Progenitor cell of endocrine pancreas (in vitro differentiated cells): ENCODE measurements at regions not wholly inside any gene's neighbourhood (a gene's known extent, or its start where the extent isn't known, plus 50 kb on each side); places are given as distances from the start of the nearest gene placed in this dataset.

Source experiments
- DNase-seq: peaks from one replicate; pipeline ENCODE4 v3.0.0; 2021; ENCODE audit warnings: low spot score; ENCODE audit not compliant: unreplicated experiment
- H3K27ac Mint-ChIP-seq: 2 replicates; pipeline ENCODE4 v1.8.0; 2021; ENCODE audit warnings: mild to moderate bottlenecking, moderate library complexity, mixed read lengths
- H3K27me3 Mint-ChIP-seq: 2 replicates; pipeline ENCODE4 v1.8.0; 2021; ENCODE audit warnings: mixed read lengths
- H3K36me3 Mint-ChIP-seq: 2 replicates; pipeline ENCODE4 v1.8.0; 2022; ENCODE audit warnings: mixed read lengths; ENCODE audit not compliant: insufficient read depth
- H3K4me1 Mint-ChIP-seq: 2 replicates; pipeline ENCODE4 v1.8.0; 2021; ENCODE audit warnings: low read depth, mixed read lengths
- H3K4me3 Mint-ChIP-seq: 2 replicates; pipeline ENCODE4 v1.8.0; 2021; ENCODE audit warnings: low read depth, mild to moderate bottlenecking, moderate library complexity, mixed read lengths
- H3K9me3 Mint-ChIP-seq: 2 replicates; pipeline ENCODE4 v1.8.0; 2021; ENCODE audit warnings: low read depth, mixed read lengths
- TF ChIP-seq, protein P1 (sequence below): fragments of 200-600 bp; sonication (generic); IDR thresholded peaks from one replicate; pipeline ENCODE4 v1.5.0; 2021; ENCODE audit warnings: antibody characterized with exemption, mild to moderate bottlenecking; ENCODE audit not compliant: unreplicated experiment

DNA sequence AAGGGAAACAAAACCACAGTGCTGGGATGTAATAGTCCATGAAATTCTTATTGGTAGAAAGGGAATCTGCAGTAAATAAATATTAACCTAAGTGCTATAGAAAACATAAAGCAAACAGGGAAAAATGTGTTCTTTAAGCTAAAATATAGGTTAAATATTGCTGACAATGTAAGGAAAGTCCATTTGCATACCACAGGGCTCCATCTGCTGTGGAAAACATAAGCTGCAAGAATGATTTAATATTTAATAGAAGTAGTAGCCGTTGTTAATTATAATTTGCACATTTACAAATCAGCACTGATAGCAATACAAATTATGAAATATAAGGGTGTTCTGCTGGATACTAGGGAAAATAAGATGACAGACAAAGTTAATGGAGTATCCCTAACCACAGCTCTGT, 444.9 kb upstream of the PKN2 start:
- Mint-ChIP-seq H3K4me1 (no peaks in the 10 kb centered on the region), H3K36me3 (peaks cover 2% of the 10 kb centered on the region), H3K27ac (no peak overlapping the region), H3K4me3 (no peak overlapping the region), H3K9me3 (peaks cover 18% of the 10 kb centered on the region), H3K27me3 (no peaks in the 10 kb centered on the region)
- TF ChIP-seq, protein P1, sequence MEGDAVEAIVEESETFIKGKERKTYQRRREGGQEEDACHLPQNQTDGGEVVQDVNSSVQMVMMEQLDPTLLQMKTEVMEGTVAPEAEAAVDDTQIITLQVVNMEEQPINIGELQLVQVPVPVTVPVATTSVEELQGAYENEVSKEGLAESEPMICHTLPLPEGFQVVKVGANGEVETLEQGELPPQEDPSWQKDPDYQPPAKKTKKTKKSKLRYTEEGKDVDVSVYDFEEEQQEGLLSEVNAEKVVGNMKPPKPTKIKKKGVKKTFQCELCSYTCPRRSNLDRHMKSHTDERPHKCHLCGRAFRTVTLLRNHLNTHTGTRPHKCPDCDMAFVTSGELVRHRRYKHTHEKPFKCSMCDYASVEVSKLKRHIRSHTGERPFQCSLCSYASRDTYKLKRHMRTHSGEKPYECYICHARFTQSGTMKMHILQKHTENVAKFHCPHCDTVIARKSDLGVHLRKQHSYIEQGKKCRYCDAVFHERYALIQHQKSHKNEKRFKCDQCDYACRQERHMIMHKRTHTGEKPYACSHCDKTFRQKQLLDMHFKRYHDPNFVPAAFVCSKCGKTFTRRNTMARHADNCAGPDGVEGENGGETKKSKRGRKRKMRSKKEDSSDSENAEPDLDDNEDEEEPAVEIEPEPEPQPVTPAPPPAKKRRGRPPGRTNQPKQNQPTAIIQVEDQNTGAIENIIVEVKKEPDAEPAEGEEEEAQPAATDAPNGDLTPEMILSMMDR, result no peak
- no peak for DNase-seq

DNA sequence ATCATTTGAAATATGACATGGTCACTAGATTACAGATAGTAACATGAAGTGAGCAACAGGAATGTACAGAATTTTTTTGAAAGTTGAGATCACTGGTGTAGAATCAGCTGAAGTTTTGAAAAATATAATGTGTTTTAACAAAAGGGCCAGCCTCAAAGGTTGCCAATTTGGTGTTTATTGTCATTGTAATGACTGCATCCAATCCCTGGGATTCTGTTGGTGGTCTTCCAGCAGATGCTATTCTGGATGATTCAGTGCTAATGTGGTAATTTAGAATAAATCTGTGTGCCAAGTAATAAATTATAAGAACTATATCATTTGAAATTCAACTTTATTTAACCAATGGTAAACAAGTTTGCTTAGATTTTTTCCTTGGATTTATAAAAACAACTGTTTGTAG, 436.4 kb upstream of the PKN2 start:
- H3K9me3 Mint-ChIP-seq, result peaks cover 11% of the 10 kb centered on the region
- H3K27me3 Mint-ChIP-seq, result no peaks in the 10 kb centered on the region
- peaks cover 14% of the 10 kb centered on the region for H3K4me1 Mint-ChIP-seq
- no peak overlapping the region for H3K4me3 Mint-ChIP-seq
- H3K27ac Mint-ChIP-seq, result no peak overlapping the region
- TF ChIP-seq, protein P1, result no peak
- H3K36me3 Mint-ChIP-seq, result no peaks in the 10 kb centered on the region
- DNase-seq, result no peak

DNA sequence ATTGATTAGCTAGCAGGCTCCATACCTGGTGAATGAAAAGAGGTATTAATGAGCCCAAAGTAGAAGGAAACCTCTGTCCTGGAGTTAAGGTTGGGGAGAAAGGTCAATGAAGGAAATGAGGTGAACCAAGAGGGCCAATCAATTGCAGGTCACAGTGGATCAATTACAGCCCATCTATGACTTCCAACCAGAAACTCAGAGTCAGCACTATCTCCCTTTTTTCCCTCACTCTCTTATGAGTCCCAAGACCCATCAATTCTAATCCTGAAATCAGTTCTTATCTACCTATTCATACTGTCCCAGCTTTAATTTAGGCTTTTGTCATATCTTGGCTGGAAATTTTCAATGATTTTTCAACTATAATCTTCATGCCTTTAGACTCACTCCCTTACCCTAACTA, 433.2 kb upstream of the PKN2 start:
- no peak overlapping the region for H3K4me3 Mint-ChIP-seq
- H3K27ac Mint-ChIP-seq, result no peak overlapping the region
- H3K27me3 Mint-ChIP-seq, result no peaks in the 10 kb centered on the region
- DNase-seq, result no peak
- H3K9me3 Mint-ChIP-seq, result peaks cover 6% of the 10 kb centered on the region
- H3K36me3 Mint-ChIP-seq, result no peaks in the 10 kb centered on the region
- TF ChIP-seq, protein P1, result no peak
- peaks cover 14% of the 10 kb centered on the region for H3K4me1 Mint-ChIP-seq

DNA sequence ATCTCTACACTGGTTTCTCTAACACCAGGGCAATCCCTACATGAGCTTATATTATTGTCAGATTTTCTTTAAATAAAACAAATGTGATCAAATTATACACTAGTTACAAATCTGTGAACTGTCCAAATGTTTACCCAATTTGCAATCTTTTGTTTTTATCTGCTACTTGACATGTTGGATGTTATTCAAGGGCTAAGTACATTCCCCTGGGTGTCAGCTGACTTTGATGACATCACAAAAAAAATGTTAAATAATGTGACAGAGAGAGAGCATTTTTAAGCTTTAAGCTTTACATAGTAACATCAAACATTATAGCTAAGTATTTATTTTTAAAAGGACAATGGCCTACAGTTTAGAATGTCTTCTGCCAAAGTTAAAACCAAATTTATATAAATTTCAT, 431.3 kb upstream of the PKN2 start:
- no peaks in the 10 kb centered on the region for H3K27me3 Mint-ChIP-seq
- H3K9me3 Mint-ChIP-seq, result peaks cover 6% of the 10 kb centered on the region
- no peaks in the 10 kb centered on the region for H3K36me3 Mint-ChIP-seq
- TF ChIP-seq, protein P1, result no peak
- H3K4me1 Mint-ChIP-seq, result peaks cover 14% of the 10 kb centered on the region
- no peak overlapping the region for H3K4me3 Mint-ChIP-seq
- no peak overlapping the region for H3K27ac Mint-ChIP-seq
- DNase-seq, result no peak

DNA sequence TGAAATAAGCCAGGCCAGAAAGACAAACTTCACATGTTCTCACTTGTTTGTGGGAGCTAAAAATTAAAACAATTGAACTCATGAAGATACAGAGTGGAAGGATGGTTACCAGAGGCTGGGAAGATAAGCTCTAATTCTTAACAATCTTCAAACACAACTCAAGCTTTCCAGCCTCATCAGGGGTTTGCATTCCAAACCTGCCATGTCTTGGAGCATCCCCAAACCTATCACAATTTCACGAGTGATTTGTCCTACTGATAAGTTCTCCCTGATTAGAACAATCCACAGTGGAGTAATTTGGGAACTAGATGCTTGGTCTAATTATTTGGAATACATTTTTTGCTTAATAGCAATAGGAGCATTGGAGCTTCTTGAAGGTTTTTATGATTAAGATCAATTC, 418.5 kb upstream of the PKN2 start:
- no peak overlapping the region for H3K4me3 Mint-ChIP-seq
- peaks cover 7% of the 10 kb centered on the region for H3K4me1 Mint-ChIP-seq
- H3K27me3 Mint-ChIP-seq, result peaks cover 9% of the 10 kb centered on the region
- no peak for DNase-seq
- TF ChIP-seq, protein P1, result no peak
- H3K27ac Mint-ChIP-seq, result no peak overlapping the region
- H3K36me3 Mint-ChIP-seq, result no peaks in the 10 kb centered on the region
- peaks cover 3% of the 10 kb centered on the region for H3K9me3 Mint-ChIP-seq
